GM21528 (cell line): ENCODE measurements at regions not wholly inside any gene's neighbourhood (a gene's known extent, or its start where the extent isn't known, plus 50 kb on each side); places are given as distances from the start of the nearest gene placed in this dataset.

Experiments used
- ATAC-seq: cut with Tn5 transposase; IDR thresholded peaks from one replicate; pipeline ENCODE4 v1.9.1; 2021; ENCODE audit warnings: mild to moderate bottlenecking, moderate library complexity; ENCODE audit not compliant: unreplicated experiment, low FRiP score

GRCh38 chr12:81963026-81963425 lies 203.9 kb upstream of the PPFIA2 start:
- ATAC-seq = no peak

DNA sequence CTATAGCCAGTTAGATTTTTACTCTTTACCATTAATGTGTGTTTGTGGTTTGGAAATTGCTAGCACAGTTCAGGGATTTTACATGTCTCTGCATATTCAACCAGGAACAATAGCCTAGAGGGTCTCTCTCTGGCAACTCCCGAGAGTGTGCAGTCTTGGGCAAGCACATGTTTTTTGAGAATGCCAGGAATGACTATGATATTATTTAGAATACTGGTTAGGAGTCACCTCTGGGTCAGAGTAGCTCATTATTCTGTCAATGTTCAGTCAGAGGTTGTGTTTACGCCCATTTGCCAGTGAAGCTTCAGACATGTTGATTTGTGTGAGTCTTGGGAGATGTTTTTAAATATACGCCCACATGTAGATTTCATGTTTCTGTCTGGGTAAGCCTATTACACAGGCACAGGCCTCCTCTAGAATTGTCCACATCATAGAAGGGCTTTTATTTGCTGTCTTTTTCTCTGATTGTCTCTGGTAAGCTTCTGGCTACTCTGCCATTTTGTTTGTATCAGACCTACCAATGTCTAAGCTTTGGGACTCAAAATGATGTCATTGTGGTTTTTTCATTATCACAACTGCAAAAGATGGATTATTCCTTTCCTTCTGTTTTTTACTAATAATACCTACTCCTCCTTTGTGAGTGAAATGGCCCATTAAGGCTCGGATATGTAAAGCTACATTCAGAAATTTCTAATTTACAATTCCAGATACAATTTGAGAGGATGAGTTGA lies 203.1 kb upstream of the PPFIA2 start:
- ATAC-seq = no peak

DNA sequence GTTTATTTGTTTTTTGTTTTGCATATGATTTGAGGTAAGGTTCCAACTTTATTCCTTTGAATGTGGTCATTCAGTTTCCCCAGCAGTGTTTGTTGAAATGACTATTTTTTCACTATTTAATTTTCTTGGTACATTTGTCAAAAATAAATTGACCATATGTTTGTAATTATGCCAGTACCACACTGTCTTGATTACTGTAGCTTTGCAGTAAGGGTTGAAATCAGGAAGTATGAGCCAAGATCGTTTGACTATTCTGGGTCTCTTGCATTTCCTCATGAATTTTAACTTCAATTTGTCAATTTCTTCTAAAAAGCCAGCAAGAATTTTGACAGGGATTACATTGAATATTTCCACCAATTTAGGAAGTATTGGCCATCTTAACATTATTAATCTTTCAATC lies 199.3 kb upstream of the PPFIA2 start:
- no peak for ATAC-seq

- ATAC-seq = no peak
Measured at GRCh38 chr12:81957631-81958030, 198.5 kb upstream of the PPFIA2 start.

DNA sequence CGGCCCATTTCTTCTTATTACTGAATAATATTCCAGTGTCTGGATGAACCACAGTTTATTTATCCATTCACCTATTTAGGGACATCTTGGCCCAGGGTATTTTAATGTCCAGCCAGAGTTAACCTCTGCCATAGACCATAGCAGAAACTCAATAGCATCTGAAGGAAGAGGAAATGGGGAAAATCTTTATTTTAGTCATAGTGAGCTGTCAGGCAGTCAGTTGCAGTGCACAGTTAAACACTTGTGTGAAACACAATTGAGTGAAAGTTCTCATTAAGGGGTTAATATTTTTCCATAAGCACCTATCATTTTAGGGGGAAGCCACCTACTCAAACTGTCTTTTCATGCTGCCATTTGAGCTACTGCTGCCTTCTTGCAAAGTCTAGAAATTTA lies 197.3 kb upstream of the PPFIA2 start:
- no peak for ATAC-seq

GRCh38 chr12:81953541-81953940 lies 194.4 kb upstream of the PPFIA2 start:
- ATAC-seq = no peak

DNA sequence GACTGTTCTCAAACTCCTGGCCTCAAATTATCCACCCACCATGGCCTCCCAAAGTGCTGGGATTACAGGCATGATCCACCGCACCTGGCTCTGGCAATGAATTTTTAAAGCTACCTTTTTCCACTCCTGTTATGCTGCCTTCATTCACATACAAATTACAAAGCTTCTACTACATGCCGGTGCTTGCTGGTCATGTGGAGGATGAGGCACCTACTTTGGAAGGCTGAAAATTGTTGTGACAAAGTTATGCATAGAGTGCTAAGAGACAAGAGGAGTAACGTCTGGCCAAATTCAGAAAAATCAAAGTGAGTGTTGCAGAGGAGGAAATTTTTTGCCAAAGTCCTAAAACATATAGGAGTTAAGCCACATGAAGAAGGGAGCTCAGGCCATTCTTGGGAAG lies 191.7 kb upstream of the PPFIA2 start:
- no peak for ATAC-seq

- no peak for ATAC-seq
Measured at GRCh38 chr12:81949841-81950308, 190.7 kb upstream of the PPFIA2 start.

- no peak for ATAC-seq
Measured at GRCh38 chr12:81949416-81949815, 190.3 kb upstream of the PPFIA2 start.

DNA sequence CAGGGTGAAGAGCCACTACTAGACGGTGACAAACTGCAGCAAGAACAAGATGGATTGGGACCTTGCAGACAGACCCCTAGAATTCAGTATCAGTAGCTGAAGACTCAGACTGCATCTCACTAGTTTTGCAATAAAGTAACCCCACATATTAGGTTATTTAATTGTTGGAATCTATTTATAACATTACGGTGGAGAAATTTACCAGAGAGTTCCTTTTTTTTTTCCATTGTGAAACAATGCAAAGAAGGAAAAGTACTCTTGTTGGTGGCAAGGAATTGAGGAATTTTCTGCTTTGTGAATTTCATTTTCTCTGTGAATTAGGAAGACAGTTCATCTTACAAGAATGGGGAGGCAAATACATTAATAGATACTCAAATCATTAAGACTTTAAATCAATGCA lies 185.7 kb upstream of the PPFIA2 start:
- no peak for ATAC-seq

DNA sequence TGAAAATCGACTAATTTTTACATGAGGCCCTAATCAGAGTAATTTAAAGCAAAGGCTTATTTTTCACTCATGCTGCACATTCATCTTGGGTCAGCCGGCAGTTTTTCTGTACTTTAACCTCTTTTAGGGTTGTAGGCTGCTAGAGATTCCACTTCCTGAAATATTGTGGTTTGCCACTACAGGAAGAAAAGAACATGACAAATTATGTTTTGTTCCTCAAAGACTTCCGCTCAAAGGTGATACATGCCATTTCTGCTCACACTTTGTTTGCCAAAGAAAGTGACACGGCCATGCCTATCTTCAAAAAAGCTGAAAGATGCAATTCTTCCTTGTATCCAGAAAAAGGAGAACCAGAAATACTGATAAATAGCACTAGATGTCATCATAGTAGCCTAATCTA lies 183.4 kb upstream of the PPFIA2 start:
- ATAC-seq = peak; percentile 61

GRCh38 chr12:81930037-81930436 lies 170.9 kb upstream of the PPFIA2 start:
- ATAC-seq = no peak

DNA sequence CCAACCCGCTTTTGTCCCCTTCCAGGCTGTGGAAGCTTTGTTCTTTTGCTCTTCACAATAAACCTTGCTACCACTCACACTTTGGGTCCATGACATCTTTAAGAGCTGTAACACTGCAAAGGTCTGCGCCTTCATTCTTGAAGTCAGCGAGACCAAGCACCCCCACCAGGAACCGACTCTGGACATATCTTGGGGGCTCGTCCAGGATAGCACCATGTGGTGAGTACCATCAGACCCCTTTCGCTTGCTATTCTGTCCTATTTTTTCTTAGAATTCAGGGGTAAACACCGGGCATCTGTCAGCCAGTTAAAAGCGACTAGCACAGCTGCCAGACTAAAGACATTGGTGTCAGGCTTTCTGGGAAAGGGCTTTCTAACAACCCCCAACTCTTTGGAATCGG lies 137.6 kb upstream of the PPFIA2 start:
- no peak for ATAC-seq

DNA sequence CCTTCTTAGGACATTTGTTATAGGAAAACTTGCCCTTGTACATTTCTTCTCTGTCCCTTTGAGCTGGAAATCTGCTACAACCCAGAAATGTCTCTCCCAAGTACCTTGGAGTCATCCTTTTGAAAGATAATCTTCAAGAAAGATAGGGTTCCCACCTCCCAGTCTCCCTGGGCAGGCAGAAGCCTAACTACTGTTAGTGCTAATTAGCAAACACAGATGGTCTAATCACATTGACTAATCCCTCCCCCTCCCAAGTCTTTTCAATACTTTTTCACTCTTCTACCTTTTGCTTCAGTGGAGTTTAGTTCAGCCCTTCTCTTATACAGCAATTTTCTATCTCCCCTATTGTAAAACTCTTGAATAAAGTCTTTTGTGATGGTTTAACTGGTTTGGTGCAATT lies 129.8 kb upstream of the PPFIA2 start:
- no peak for ATAC-seq

- ATAC-seq = no peak
Measured at GRCh38 chr12:81888106-81888740, 129.1 kb upstream of the PPFIA2 start.

DNA sequence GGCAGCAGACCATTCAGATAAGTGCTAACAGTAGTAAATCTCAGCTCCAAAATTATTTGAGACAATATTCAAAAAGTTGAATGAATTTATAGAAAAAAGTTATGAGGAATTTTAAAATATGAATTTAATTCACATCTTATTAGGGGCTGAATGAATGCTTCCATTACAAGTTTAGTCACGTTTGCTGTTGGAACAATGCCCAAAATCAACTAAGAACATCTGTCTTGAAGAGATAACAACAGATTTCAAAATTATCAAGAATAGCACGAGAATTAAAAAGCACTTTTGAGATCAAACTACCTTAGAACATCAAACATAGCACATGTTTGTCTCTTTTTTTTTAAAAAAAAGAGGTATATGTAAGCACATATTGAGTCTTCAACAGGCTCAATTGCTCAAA lies 115.4 kb upstream of the PPFIA2 start:
- ATAC-seq = no peak

DNA sequence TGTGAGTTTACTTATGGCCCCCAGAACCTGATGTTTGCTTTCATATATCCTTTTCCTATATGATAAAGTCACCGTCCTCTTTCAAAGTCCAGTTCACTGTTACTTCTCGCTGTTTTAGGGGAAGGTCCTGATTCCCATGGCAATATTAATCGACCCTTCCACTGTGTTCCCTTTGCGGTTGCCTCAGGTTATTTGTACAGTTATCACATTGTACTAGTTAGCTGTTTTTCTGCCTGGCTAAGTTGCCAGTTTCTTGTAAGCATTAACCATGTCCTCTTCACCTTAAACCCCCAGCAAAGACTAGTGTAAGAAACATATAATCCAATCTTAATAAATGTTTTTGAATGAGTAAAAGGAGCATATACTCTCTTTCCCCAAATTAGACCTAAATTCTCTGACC lies 115.0 kb upstream of the PPFIA2 start:
- ATAC-seq = no peak

GRCh38 chr12:81872400-81872799 lies 113.2 kb upstream of the PPFIA2 start:
- ATAC-seq = no peak

- ATAC-seq = no peak
Measured at GRCh38 chr12:81866081-81866480, 106.9 kb upstream of the PPFIA2 start.

DNA sequence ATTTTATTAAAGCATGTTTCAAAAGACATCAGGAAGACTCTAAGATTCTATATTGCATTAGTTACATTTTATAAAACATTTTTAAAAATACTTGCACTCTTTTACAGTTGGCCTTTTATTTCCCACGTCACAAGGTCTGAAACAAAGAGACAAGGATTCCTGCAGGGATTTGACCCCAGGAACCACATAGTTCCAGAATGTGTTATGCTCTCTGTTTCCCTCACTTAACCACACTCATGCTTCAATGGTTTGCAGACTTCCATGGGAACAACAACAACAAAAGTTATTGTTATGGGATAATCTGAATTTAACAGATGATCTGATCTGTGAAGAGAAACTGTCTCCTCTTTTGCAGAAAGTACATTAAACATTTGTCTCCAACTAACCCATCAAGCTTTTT lies 104.3 kb upstream of the PPFIA2 start:
- ATAC-seq = no peak

GRCh38 chr12:81859521-81859920 lies 100.4 kb upstream of the PPFIA2 start:
- no peak for ATAC-seq

DNA sequence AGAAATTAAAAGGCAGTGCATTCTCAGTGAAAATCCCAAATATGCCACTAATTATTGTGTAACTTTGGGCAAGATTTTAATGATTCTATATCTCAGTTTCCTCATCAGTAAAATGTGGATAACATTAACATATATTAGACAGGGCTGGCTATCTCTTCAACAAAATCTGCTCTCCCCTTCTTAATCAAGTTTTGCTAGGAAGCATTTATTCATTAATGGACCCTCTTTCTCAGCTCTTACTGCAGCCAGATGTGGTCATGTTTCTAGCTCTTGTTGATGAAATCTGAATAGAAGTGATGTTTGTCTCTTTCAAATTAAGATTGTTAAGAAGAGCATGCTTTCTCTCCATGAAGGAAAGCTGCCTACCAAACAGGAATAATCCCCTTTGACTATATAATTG lies 84.4 kb upstream of the PPFIA2 start:
- no peak for ATAC-seq
